ENCODE measurements at regions not wholly inside any gene's neighbourhood (a gene's known extent, or its start where the extent isn't known, plus 50 kb on each side); places are given as distances from the start of the nearest gene placed in this dataset.

DNA sequence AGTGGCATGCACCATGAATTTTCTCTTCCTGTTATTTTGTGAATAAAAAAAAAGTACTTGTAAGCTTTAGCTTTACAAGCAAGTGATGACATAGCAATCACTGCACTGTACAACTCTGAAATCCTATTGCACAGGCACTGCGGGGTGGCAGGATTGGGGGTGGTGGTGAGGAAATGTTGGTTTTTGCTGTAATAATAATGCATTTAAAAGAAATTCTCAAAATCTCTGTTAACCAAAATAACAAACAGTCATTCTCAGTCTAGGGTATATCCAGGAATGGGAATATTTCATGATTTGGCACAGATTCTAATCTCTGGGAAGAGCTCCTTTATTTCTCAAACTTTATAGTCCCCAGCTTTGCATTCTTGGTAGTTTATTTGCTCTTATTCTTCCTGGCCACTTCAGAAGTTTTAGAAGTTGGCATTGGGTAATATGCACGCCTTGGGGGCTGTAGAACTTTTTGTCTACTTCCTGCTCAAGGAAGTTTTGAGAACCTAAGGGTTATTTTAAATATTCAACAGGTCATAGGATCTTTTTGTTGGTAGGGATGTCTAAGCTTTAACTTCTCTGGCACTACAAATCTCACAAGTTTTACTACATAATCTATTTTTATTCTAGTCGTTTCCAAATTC is 353.0 kb upstream of the KLF12 start:
- DNase-seq (ENCODE audit: low read depth in 3 of 3) = no peak

DNA sequence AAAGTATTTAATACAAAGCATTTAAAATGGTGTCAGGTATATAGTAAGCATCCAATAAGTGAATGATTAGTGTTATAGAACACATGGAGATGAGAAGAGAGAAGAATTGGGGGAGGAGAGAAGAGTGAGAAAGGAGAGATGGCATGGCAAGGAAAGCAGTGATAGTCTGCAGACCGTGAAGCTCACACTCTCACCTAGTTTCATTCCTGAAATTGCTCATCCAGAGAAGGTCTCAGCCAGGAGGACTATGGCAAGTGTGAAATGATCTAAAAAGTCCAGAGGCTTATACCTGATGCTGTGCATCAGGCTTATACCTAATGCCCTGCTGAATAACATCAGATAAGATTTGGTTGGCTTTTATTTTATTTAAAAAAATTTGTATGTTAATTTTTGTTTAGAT is 351.6 kb upstream of the KLF12 start:
- no peak for DNase-seq (ENCODE audit: low read depth in 3 of 3)

DNA sequence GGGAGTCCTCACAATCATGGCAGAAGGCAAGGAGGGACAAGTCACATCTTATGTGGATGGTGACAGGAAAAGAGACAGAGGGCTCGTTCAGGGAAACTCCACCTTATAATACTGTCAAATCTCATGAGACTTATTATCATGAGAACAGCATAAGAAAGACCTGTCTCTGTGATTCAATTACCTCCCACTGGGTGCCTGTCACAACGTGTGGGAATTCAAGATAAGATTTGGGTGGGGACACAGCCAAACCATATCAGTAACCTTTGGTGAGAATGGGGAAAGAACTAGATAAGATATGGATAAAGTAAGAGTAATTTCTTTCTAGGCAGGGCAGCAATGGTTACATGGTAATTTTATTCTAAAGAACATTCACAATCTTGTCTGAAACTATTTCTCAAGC is 344.9 kb upstream of the KLF12 start:
- DNase-seq (ENCODE audit: low read depth in 3 of 3) = no peak

DNA sequence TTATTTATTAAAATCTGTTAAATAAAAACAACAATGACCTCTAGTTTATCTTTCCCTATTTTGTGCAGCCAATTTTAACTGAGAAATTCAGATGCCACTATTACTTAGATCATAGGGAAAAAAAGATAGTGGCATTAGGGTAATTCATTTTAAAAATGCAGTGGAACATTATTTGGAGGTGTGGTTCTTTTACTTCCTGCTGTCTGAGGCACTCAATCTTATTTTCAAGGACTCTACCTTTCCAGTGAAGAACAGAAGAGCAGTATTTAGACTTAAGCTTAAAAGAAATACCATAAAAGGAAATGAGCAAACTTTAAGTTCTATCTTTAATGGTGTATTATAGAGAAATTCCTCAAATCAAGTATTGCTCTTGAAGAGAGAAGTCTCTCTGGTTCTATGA is 342.6 kb upstream of the KLF12 start:
- no peak for DNase-seq (ENCODE audit: low read depth in 3 of 3)

DNA sequence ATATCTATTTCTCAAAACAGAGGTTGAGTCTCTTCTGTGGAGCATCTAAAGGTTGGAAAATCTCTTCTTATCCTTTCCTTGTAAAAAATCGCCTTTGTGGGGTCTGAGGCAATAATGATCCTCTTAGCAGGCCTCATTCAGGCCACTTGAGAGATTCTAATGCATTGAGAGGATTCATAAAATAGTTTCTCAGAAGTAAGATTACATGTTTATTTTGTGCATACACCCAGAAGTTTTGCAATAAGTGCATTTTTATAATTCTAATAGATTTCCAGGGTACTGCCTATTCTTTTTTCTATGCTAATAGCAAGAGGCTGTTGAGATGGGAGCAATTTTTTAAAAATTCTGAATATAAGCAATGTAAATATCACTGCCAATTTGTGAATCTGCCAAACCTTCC is 342.2 kb upstream of the KLF12 start:
- no peak for DNase-seq (ENCODE audit: low read depth in 3 of 3)

DNA sequence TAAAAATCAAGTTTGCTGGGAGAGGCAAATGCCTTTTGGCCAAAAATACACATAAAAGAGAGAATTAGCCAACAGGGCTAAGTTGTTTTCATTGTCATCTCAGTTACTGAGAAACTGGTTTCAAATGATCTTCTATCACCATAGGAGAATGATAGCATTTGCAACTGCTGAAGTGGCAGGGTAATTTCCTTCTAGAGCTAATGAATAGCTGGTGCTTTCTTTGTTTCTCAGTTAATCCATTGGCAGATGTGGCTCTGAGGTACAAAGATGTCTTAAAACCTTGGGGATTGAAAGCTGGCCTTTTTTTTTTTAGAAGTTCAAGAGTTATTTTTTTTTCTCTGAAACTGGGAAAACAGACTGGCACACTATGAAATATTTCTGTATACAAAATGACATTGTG is 332.7 kb upstream of the KLF12 start:
- DNase-seq (ENCODE audit: low read depth in 3 of 3) = no peak

DNA sequence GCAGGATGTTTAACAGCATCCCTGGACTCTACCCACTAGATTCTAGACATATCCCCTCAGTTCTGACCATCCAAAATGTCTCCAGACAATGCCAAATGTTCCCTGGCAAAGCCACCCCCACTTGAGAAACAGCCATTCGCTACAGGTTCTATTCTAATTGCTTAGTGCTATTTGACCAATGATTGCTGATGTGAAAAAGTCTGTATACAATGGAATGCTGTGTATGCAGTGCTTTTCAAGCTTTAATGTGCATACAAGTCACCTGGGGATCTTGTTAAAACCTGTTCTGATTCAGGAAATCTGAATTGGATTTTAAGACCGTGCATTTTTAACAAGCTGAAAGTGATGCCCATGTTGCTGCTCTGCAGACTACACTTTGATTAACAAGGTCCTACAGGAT is 331.8 kb upstream of the KLF12 start:
- DNase-seq (ENCODE audit: low read depth in 3 of 3) = no peak

DNA sequence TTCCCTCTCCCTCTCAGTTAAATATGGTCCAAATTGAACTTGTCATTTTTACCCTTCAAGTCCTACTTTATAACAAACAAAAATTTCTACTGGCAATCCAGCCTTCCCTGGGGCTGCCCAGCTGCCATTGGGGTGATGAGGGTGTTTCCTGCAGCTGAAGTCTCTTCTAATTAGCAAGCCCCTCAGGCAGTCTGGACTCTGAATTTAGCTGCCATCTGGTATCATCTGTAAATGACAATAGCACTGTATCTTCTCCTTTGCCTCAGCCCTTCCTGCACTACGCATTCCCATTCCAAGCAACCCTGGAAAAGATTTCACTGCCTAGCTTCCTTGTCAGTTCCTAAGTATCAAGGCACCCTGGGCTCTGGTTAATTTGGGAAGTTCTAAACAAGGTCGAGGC is 331.1 kb upstream of the KLF12 start:
- no peak for DNase-seq (ENCODE audit: low read depth in 3 of 3)

DNA sequence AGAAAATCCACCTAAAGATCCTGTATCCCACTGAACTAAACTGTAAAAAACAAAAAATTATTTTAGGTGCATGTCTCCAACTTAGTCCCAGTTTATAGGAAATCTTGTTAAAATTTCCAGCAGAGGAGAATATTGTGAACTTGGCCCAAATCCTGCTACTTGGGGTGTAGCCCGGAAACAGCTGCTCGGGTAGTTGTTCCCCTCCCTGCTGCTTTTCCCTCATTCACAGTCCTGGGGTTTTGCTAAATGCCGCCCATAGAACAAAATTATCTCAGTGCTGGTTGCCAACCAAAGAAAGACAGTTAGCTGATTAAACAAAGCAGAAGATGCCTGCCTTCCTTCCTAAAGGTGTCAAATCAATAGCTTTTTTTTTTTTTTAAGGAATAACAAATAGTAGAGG is 330.5 kb upstream of the KLF12 start:
- no peak for DNase-seq (ENCODE audit: low read depth in 3 of 3)

DNA sequence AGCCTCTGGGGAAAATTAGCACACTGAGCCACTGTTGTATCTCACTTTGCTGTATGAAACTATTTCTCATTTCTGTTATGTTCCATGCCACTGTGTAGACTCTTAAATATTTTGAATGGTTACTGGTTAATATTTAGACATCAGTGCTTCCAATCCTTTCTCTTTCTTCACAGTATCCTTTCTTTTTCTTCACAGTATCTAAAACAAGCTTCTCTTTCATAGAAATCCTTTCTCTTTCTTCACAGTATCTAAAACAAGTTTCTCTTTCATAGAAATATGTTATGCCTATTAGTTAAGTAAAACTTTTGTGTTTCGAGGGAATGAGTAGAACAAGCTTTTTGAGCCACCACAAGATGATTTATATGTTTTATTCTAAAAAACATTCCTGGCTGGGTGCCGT is 326.8 kb upstream of the KLF12 start:
- DNase-seq (ENCODE audit: low read depth in 3 of 3) = no peak

DNA sequence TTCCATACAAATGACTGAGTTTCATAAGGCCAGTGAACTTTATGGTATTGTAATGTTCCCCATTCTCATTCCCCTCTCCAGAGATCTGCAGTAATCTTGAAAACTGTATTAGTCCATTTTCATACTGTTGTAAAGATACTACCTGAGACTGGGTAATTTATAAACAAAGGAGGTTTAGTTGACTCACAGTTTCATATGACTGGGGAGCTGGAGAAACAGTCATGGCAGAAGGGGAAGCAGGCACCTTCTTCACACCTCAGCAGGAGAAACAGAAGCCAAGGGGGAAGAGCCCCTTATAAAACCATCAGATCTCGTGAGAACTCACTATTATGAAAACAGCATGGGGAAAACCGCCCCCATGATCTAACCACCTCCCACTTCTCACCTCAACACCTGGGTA is 318.7 kb upstream of the KLF12 start:
- DNase-seq (ENCODE audit: low read depth in 3 of 3) = no peak

DNA sequence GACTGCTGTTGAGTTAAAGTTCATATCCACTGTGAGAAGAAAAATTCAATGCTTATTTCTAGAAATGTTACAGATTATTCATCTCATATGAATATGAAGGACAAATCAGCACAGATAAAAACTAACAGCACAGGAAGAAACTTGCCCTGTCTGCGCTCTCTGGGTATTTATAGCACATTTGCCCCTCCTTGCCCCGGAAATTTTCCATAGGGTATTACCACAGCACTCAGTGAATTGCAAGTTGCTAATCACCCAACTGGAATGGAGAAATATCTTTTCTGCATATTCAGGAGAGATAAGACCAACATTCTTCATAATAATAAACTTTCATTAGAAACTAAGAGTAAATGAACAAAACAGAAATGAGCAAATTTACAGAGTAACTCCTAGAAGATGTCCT is 318.0 kb upstream of the KLF12 start:
- DNase-seq (ENCODE audit: low read depth in 3 of 3) = no peak

DNA sequence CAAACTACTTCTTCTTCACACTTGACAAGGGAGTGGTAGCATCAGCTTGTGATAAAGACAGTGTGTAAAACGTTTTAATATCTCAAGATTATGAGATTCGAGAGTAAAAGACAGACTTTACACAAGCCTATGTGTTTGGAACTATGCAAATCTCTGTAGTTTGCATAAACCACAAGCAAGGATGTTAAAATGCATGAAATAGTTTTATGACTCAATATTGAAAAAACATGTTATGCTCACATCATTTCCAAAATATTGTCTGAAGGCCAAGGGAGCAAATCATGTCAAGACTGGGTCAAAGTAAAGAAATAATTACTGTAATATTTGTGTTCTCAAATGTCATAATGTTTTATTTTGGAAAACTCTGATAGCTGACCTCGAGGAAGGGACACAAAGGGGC is 316.8 kb upstream of the KLF12 start:
- no peak for DNase-seq (ENCODE audit: low read depth in 3 of 3)

DNA sequence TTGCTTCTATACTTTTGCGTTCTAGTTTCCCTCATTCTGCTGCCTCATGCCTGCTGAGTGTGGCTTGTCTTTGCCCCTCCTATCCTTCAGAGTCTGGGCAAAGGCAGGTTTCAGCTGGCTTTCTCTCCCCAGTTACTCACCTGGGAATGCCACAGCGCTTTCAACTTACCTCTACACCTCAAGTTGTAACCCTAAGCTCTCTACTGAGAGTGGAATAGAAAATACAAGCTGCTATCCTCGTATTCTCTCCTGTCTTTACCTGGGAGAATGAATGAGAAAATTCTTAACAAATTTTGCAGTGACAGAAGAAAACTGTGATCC is 316.3 kb upstream of the KLF12 start:
- DNase-seq (ENCODE audit: low read depth in 3 of 3) = no peak

DNA sequence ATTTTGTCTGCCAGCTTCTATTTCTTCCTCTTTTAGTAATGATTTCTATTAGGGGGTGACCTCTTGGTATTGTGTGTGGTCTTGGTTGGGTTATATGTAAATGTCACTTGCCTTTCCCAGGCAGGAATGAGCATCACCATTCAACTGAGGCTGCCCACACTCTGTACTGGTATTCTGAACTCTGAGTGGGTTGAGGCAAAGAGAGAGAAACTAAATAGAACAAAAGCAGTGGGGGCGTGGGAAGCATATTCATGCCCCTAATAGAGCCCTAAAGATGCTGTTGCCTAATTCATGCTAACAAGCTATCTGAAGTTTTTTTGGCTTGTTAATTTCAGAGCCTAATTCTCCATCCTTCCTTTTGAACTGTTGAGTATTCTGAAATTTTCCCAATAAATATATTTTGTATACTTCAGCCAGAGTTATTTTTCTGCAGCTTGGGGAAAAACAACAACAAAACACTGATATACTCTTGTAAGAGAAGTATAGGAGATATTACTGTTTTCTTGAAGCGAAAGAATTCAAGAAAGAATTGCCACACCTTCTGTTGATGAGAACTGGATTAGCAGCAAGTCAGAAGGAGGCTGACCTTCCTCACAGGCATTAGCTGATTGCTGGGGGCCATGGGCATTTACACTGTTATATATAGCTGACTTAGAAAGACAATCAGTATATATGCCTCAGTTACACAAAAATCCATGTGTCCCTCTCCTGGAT is 315.8 kb upstream of the KLF12 start:
- DNase-seq (ENCODE audit: low read depth in 3 of 3) = no peak

DNA sequence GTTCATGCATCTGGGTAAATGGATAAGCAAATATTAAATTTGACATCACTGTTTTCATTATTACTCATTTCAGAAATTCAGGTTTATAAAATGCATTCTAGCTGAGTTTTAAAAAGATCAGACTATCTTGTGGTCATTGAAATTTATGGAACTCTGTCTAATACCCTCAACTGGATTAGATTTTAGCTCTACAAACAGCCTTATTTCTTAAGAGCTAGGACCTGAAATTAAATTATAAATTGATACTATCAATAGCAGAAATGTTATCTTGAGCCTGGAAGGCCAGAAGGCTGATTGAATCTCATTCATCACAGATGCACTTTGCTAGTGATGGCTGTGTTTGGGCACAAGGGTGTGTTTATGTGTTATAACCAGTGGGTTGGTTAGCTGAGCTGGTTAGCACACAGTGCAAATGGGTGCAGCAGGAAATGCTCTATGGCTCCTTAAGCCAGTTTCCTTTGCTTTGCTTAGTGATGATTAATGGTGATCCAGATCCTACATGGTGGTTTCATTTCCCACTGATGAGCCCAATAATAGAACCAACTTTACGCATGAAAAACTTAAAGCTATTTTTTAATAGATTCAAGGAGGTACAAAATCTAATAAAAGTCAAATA is 310.8 kb upstream of the KLF12 start:
- DNase-seq (ENCODE audit: low read depth in 3 of 3) = no peak

DNA sequence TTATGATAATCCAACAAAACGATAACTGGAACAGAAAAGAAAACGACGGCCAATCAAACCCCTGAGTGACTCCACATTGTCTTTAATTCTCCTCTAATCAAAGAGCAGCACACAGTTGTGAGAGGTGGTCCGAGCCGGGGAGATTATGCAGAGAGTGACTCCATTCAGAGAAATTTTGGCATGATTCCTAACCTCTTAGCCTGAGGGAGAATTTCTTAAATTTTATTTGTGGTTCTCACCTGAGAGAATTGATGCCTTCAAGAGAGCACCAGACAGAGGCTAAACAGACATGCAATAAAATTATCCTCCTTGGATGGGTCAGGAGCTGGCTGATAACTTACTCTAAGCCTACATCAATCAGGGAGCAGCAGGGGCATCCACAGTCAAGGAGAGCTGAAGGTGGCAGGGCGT is 310.0 kb upstream of the KLF12 start:
- DNase-seq (ENCODE audit: low read depth in 3 of 3) = no peak

DNA sequence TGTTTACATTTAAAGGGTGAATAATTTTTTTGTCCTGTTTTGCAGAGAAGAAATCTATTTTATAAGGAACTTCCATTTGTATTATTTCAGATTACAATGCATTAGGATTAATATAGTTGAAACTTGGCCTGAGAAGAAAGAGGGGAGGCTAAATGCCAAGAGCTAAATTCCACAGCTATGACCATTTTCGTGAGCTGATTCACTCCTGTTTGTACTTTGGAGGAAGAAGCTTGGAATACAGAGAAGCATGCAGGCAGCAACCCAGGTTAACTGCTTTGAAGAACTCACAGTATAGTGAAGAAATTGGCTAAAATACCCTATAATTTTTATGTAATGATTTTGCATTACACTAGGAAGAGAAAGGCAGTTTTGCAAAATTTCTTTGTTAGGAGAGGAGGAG is 309.4 kb upstream of the KLF12 start:
- DNase-seq (ENCODE audit: low read depth in 3 of 3) = no peak

DNA sequence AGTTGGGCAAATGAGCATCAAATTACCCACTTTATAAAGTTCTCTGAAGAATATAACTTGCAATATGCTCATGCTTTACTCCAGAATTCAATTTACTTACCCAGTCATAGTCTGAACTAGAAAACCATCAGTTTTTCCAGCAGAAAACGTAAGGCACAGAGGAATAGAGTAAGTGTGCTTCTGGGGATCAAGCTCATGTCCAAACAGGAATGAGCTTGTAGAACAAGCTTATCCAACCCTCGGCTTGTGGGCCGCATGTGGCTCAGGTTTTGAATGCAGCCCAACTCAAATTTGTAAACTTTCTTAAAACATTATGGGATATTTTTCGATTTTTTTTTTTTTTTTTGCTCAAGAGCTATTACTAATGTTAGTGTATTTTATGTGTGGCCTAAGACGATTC is 308.5 kb upstream of the KLF12 start:
- DNase-seq (ENCODE audit: low read depth in 3 of 3) = no peak

DNA sequence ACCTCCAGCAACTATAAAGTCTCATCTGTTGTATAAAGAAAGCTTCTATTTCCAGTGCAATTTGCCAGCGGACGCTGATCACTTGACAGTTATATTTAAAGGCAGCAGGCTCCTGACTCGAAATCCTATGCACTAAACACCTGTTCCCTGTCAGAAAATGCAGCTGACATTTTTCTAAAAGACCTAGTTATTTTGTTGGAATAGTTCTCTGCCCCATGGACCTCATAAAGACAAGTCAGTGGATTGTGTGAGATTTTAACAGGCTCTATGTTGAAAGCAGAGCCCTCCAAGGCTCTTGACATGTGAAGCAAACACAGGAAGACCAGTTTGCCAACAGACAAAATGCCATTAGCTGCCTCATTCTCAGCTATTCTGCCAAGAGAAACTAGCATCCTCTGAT is 304.7 kb upstream of the KLF12 start:
- no peak for DNase-seq (ENCODE audit: low read depth in 3 of 3)

DNA sequence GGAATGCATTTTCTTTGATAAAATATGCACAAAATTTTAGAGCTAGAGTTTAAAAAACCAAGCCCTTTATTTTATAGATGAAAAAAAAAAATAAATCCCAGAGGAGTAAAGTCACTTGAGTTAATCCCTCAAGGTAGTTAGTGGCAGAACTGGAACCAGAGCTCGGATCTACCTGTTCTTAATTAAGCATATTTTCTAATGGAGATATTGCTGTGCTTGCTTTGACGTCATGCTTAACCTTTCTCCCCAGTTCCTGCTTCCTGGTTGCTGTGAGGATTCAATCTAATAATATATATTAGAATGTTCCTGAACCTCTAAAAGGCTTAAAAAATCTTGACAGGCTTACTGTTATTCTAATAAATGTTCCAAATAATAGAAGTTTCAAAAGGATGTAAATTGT is 300.6 kb upstream of the KLF12 start:
- no peak for DNase-seq (ENCODE audit: low read depth in 3 of 3)

DNA sequence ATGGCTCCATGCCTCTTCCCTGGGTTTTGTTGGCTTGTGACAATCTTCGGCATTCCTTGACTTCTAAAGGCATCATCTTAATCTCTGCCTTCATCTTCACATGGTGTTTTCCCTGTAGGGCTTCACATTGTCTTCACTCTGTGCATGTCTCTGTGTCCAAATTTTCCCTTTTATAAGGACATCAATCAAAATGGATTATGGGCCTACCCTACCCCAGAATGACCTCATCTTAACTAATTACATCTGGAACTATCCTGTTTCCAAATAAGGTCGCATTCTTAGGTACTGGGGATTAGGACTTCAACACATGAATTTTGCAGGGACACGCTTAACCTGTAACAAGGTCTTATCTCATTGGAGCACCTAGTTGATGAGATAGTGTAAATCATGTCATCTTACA is 290.3 kb upstream of the KLF12 start:
- no peak for DNase-seq (ENCODE audit: low read depth in 3 of 3)

DNA sequence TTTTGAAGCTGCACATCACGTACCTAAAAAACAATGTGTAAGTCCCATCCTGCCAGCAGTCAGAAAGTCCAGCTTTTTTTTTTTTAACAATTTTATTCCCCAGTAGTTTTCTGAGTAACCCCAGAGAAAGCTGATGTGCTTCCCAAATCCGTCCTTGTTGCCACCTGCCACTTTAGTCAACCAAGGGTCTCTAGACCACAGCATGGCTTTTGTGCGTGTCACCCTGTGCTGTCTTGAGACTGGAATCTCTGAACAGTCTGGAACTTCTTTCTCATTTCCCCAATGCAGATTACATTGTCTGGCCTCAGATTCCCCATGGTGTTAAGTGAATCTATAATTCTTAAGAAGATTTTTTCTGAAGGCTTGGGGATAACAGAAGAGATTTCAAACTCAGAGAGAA is 289.2 kb upstream of the KLF12 start:
- DNase-seq (ENCODE audit: low read depth in 3 of 3) = no peak

DNA sequence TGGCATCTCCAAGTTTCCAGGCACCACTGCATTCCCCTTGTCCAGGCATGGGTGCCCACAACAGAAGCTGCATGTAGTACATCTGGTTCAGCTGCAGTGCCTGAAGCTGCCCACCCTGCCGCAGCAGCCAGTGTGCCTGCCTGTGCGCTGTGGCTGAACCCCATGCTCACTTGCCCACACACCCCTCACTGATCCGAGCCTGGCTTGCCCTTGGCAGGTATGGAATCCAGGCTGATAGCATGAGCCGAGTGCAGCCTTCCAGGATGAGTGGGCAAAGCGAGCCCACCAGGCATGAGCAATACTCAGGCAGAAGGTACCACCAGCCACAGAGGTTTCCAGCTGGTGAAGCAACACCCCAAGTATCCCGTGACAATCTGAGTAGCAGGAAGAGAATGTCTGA is 280.3 kb upstream of the KLF12 start:
- no peak for DNase-seq (ENCODE audit: low read depth in 3 of 3)

Measured in stimulated activated CD4-positive, alpha-beta T cell treated with anti-CD3 and anti-CD28 coated beads, TNF-alpha, amount 100 ng/mL, for 48 hours (primary cell).